ENCODE measurements at regions not wholly inside any gene's neighbourhood (a gene's known extent, or its start where the extent isn't known, plus 50 kb on each side); places are given as distances from the start of the nearest gene placed in this dataset.

DNA sequence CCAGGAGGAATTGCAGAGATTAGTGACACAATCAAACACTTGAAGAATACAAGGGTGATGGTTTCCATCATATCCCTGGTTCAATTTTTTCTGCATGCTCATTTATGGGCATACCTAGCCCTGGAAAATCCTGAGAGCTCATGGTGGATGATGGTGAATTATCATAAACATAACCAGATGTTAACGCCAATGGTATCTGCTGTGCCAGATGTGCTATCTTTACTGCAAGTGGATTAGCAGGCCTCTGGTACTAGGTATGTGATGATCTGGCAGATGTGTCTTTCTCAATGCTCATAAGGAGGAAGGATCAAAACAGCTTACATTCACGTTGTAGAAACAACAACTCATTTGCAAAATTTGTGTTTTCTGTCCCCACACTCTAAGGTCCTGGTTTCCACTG lies 150.5 kb downstream of the FZD1 start:
- Histone ChIP-seq H3K79me2 (ENCODE audit: insufficient read depth, low read length) (no peaks in the 10 kb centered on the region), H3K27ac (ENCODE audit: extremely low read length, insufficient read depth, low read length) (no peak overlapping the region), H2AFZ (ENCODE audit: low read length) (no peak overlapping the region), H3K4me2 (ENCODE audit: low read depth, low read length) (no peak overlapping the region), H3K36me3 (replicated peaks in 1 of 2; ENCODE audit: control insufficient read depth in 1 of 2, insufficient read depth in 2 of 2, low read length in 2 of 2) (no peaks in the 10 kb centered on the region), H3K4me3 (replicated peaks in 1 of 3; ENCODE audit: insufficient read depth in 1 of 3, low read depth in 2 of 3, low read length in 3 of 3) (no peak overlapping the region), H4K20me1 (ENCODE audit: insufficient read depth, low read length) (no peaks in the 10 kb centered on the region), H3K9me3 (ENCODE audit: low read length) (no peaks in the 10 kb centered on the region), H3K4me1 (ENCODE audit: insufficient read depth, low read length) (no peaks in the 10 kb centered on the region), H3K27me3 (ENCODE audit: control insufficient read depth in 1 of 2, insufficient read depth in 2 of 2, low read length in 2 of 2) (0 out of 5 replicates have a peak, but pooled peaks cover 0 to 2% of the 10 kb centered on the region in 2 experiments), H3K9ac (ENCODE audit: insufficient read depth, low read depth, low read length) (no peak overlapping the region)
- FAIRE-seq (no peak), ATAC-seq (no peak), DNase-seq (ENCODE audit: low spot score) (no peak)
- 0% methylated on average over 2 of the region's 2 CpGs for WGBS (ENCODE audit: low lambda C conversion rate)
- POLR2A ChIA-PET = no interaction called here
- no TSS peak for BruUV-seq (replicated peaks)
- CTCF ChIA-PET (ENCODE audit: low intra/inter-chr PET ratio, low total read pairs) = no interaction called here
- in situ Hi-C loops (cut with HindIII; ENCODE audit: extremely low pct_ligation_motif_present, low pct_unique_long_range_greater_than_20kb) = no loop called here
- intact Hi-C loops (cut with micrococcal nuclease; ENCODE audit: unreplicated experiment) = no loop called here
- TF ChIP-seq ATRX (CRISPR knock-in tag; IDR thresholded peaks at IDR 0.05; ENCODE audit: borderline replicate concordance) (no peak), SMARCE1 (IDR thresholded peaks at IDR 0.05; ENCODE audit: borderline replicate concordance) (no peak), ZNF546 (CRISPR knock-in tag; conservative IDR thresholded peaks at IDR 0.05) (no peak), CENPT (CRISPR knock-in tag; IDR thresholded peaks at IDR 0.05; ENCODE audit: low read depth) (no peak), ZBTB44 (CRISPR knock-in tag; IDR thresholded peaks at IDR 0.05) (no peak), ZBTB2 (CRISPR knock-in tag; IDR thresholded peaks at IDR 0.05; ENCODE audit: low read depth) (no peak), ZBTB38 (CRISPR knock-in tag; IDR thresholded peaks at IDR 0.05) (no peak), FOXJ3 (CRISPR knock-in tag; IDR thresholded peaks at IDR 0.05; ENCODE audit: borderline replicate concordance) (no peak), ZFP62 (CRISPR knock-in tag; IDR thresholded peaks at IDR 0.05) (no peak), SETDB1 (CRISPR knock-in tag; IDR thresholded peaks at IDR 0.05; ENCODE audit: borderline replicate concordance) (no peak), ARID3A (IDR thresholded peaks at IDR 0.05; ENCODE audit: low read depth, low read length) (no peak), HMG20B (CRISPR knock-in tag; conservative IDR thresholded peaks at IDR 0.05) (no peak), ZNF570 (CRISPR knock-in tag; IDR thresholded peaks at IDR 0.05; ENCODE audit: borderline replicate concordance) (no peak), HNRNPH1 (optimal IDR thresholded peaks at IDR 0.05; ENCODE audit: low read depth, low read length) (no peak), E2F2 (CRISPR knock-in tag; IDR thresholded peaks at IDR 0.05; ENCODE audit: borderline replicate concordance) (no peak), SMAD1 (CRISPR knock-in tag; IDR thresholded peaks at IDR 0.05; ENCODE audit: borderline replicate concordance, low read depth) (no peak)

Measured in HepG2 (cell line).